ENCODE measurements at regions not wholly inside any gene's neighbourhood (a gene's known extent, or its start where the extent isn't known, plus 50 kb on each side); places are given as distances from the start of the nearest gene placed in this dataset.

- TF ChIP-seq CTBP2 (IDR thresholded peaks at IDR 0.05; ENCODE audit: borderline replicate concordance, insufficient read depth, insufficient read length, low read length) = no peak
Observed at GRCh38 chr6:119533603-119534279, 184.2 kb upstream of the MAN1A1 start (continued).
